Motor neuron (in vitro differentiated cells): ENCODE measurements at regions not wholly inside any gene's neighbourhood (a gene's known extent, or its start where the extent isn't known, plus 50 kb on each side); places are given as distances from the start of the nearest gene placed in this dataset.
"Not testable (repeated sequence)": the region's sequence is repeated elsewhere in the genome, so short reads cannot be mapped to it uniquely, and the experiment has no call there.

ENCODE experiments used
- ATAC-seq, 8 experiments: fragments of 200-7000 bp; cut with Tn5 transposase; replicated peaks in 6 of 8; 2 replicates each; pipeline ENCODE4 v1.8.0; 2021; ENCODE audit warnings: mild to moderate bottlenecking in 8 of 8, moderate library complexity in 8 of 8
- H3K27ac ChIP-seq, 2 donors: fragments of 250-450 bp; sonication (Bioruptor Pico); 2 replicates each; pipeline ENCODE4 v1.9.0; 2021; ENCODE audit warnings: antibody characterized with exemption in 2 of 2, mild to moderate bottlenecking in 2 of 2, moderate library complexity in 1 of 2
- H3K4me1 ChIP-seq, 2 donors: fragments of 250-450 bp; sonication (Bioruptor Pico); replicated peaks in 1 of 2; 2 replicates each; pipeline ENCODE4 v1.6.1; 2021; ENCODE audit warnings: antibody characterized with exemption in 2 of 2, mild to moderate bottlenecking in 2 of 2, moderate library complexity in 1 of 2
- H3K4me3 ChIP-seq, 5 donors: fragments of 250-450 bp; sonication (Bioruptor Pico); 2 replicates each; pipeline ENCODE4 v1.9.0; 2021; ENCODE audit warnings: antibody characterized with exemption in 5 of 5, mild to moderate bottlenecking in 5 of 5, moderate library complexity in 4 of 5
- WGBS, 10 experiments: fragments of 450-650 bp; shearing (Covaris generic); methylation state at CpG; one replicate each; pipeline ENCODE4 v1.0.0; 2022; 5-methylcytosine and 5-hydroxymethylcytosine counted together
- in situ Hi-C, 9 experiments: fragments of 400-800 bp; cut with MboI; loops; one replicate each; pipeline ENCODE4 v1.15.0; 2021; ENCODE audit warnings: low sequenced_read_pairs in 9 of 9, low pct_unique_long_range_greater_than_20kb in 2 of 9; ENCODE audit not compliant: unreplicated experiment in 9 of 9

- Histone ChIP-seq H3K4me1 (peaks cover 0 to 7% of the 10 kb centered on the region in 2 donors), H3K27ac (no peak overlapping the region), H3K4me3 (no peak overlapping the region)
- 29 to 100% (median 80%) methylated on average over 1 of the region's 1 CpG; no CpG with 5 or more reads in 3 of the 10 experiments for WGBS, 10 experiments
- in situ Hi-C loops: no loop called here
- peak in 4 of 8 experiments; percentile 37 to 45 (median 40) for ATAC-seq
Measured at GRCh38 chr12:86719381-86719780, 463.2 kb upstream of the MGAT4C start.

- no peak overlapping the region for H3K4me3 ChIP-seq
- ATAC-seq: no peak
- H3K4me1 ChIP-seq: no peaks in the 10 kb centered on the region
- in situ Hi-C loops: no loop called here
- H3K27ac ChIP-seq: no peak overlapping the region
Measured at GRCh38 chr12:86713121-86713520, 456.9 kb upstream of the MGAT4C start.

- no peaks in the 10 kb centered on the region for H3K4me1 ChIP-seq
- 17 to 92% (median 62%) methylated on average over 2 to 4 of the region's 4 CpGs; no CpG with 5 or more reads in 1 of the 10 experiments for WGBS, 10 experiments
- in situ Hi-C loops: no loop called here
- no peak overlapping the region for H3K27ac ChIP-seq
- peak in 7 of 8 experiments; percentile 54 to 98 (median 72) for ATAC-seq
- H3K4me3 ChIP-seq: no peak overlapping the region
Measured at GRCh38 chr12:86712425-86712843, 456.2 kb upstream of the MGAT4C start.

GRCh38 chr12:86711731-86712130, 455.5 kb upstream of the MGAT4C start:
- Histone ChIP-seq H3K4me3 (no peak overlapping the region), H3K27ac (no peak overlapping the region), H3K4me1 (no peaks in the 10 kb centered on the region)
- 14 to 100% (median 67%) methylated on average over 1 of the region's 1 CpG; no CpG with 5 or more reads in 3 of the 10 experiments for WGBS, 10 experiments
- in situ Hi-C loops: no loop called here
- no peak for ATAC-seq

- Histone ChIP-seq H3K27ac (no peak overlapping the region), H3K4me3 (no peak overlapping the region), H3K4me1 (no peaks in the 10 kb centered on the region)
- no peak for ATAC-seq
- in situ Hi-C loops: no loop called here
Measured at GRCh38 chr12:86710109-86710508, 453.9 kb upstream of the MGAT4C start.

GRCh38 chr12:86709017-86709416, 452.8 kb upstream of the MGAT4C start:
- H3K4me1 ChIP-seq, ATAC-seq: not testable (repeated sequence)

GRCh38 chr12:86698641-86698980, 442.4 kb upstream of the MGAT4C start:
- H3K4me1 ChIP-seq: peaks cover 0 to 12% of the 10 kb centered on the region in 2 donors
- no peak overlapping the region for H3K4me3 ChIP-seq
- in situ Hi-C loops: no loop called here
- peak in 5 of 8 experiments; percentile 62 to 84 (median 83) for ATAC-seq
- no peak overlapping the region for H3K27ac ChIP-seq
- WGBS, 10 experiments: 14 to 60% (median 33%) methylated on average over 1 to 2 of the region's 2 CpGs; no CpG with 5 or more reads in 3 of the 10 experiments

More at GRCh38 chr12:86709017-86709416, 452.8 kb upstream of the MGAT4C start:
- in situ Hi-C loops, H3K27ac ChIP-seq, H3K4me3 ChIP-seq: not testable (repeated sequence)
- WGBS, 10 experiments: 0 to 100% (median 62%) methylated on average over 1 to 3 of the region's 3 CpGs

- Histone ChIP-seq H3K27ac (no peak overlapping the region), H3K4me3 (no peak overlapping the region), H3K4me1 (peaks cover 0 to 12% of the 10 kb centered on the region in 2 donors)
- in situ Hi-C loops: no loop called here
- WGBS, 10 experiments: 25 to 100% (median 84%) methylated on average over 1 to 2 of the region's 2 CpGs
- peak in 4 of 8 experiments; percentile 12 to 40 (median 22) for ATAC-seq
Measured at GRCh38 chr12:86697916-86698640, 441.9 kb upstream of the MGAT4C start.

- Histone ChIP-seq H3K27ac (no peak overlapping the region), H3K4me1 (no peaks in the 10 kb centered on the region), H3K4me3 (no peak overlapping the region)
- ATAC-seq: peak in 6 of 8 experiments; percentile 38 to 96 (median 64)
- in situ Hi-C loops: no loop called here
- 0 to 72% (median 23%) methylated on average over 3 to 6 of the region's 6 CpGs; no CpG with 5 or more reads in 1 of the 10 experiments for whole genome bisulfite sequencing, 10 experiments
Measured at GRCh38 chr12:86683568-86684304, 427.5 kb upstream of the MGAT4C start.

- Histone ChIP-seq H3K27ac (no peak overlapping the region), H3K4me1 (no peaks in the 10 kb centered on the region), H3K4me3 (no peak overlapping the region)
- WGBS, 10 experiments: 0 to 100% (median 40%) methylated on average over 1 of the region's 1 CpG; no CpG with 5 or more reads in 1 of the 10 experiments
- ATAC-seq: no peak
- in situ Hi-C loops: no loop called here
Measured at GRCh38 chr12:86681060-86681459, 424.9 kb upstream of the MGAT4C start.

- ATAC-seq: no peak
- no peak overlapping the region for H3K4me3 ChIP-seq
- H3K27ac ChIP-seq: no peak overlapping the region
- H3K4me1 ChIP-seq: no peaks in the 10 kb centered on the region
- in situ Hi-C loops: no loop called here
- WGBS, 10 experiments: 29 to 100% (median 69%) methylated on average over 1 to 3 of the region's 3 CpGs; no CpG with 5 or more reads in 1 of the 10 experiments
Measured at GRCh38 chr12:86675197-86675596, 419.0 kb upstream of the MGAT4C start.

- in situ Hi-C loops: no loop called here
- no peak for ATAC-seq
- H3K27ac ChIP-seq: no peak overlapping the region
- no peak overlapping the region for H3K4me3 ChIP-seq
- H3K4me1 ChIP-seq: no peaks in the 10 kb centered on the region
- WGBS, 10 experiments: 37 to 100% (median 80%) methylated on average over 1 to 4 of the region's 4 CpGs
Measured at GRCh38 chr12:86670986-86671385, 414.8 kb upstream of the MGAT4C start.

- Histone ChIP-seq H3K4me3 (no peak overlapping the region), H3K4me1 (no peaks in the 10 kb centered on the region), H3K27ac (no peak overlapping the region)
- WGBS, 10 experiments: 0 to 100% (median 53%) methylated on average over 1 to 2 of the region's 3 CpGs; no CpG with 5 or more reads in 6 of the 10 experiments
- no peak for ATAC-seq
- in situ Hi-C loops: no loop called here
Measured at GRCh38 chr12:86669010-86669409, 412.8 kb upstream of the MGAT4C start.
